Keratinocyte (primary cell): ENCODE measurements at regions not wholly inside any gene's neighbourhood (a gene's known extent, or its start where the extent isn't known, plus 50 kb on each side); places are given as distances from the start of the nearest gene placed in this dataset.
"Not testable (repeated sequence)": the region's sequence is repeated elsewhere in the genome, so short reads cannot be mapped to it uniquely, and the experiment has no call there.

Experiments used
- DNase-seq: peaks from one replicate; pipeline ENCODE4 v3.0.0-alpha.2; 2011; ENCODE audit warnings: low read depth, missing footprints, low spot score
- FAIRE-seq: peaks from 2 replicates; lab custom pipeline; 2011; peaks lifted over from hg19 to GRCh38; lab: Jason Lieb, UNC
- H2AFZ ChIP-seq: 2 replicates; pipeline ENCODE4 v1.6.0; 2012; ENCODE audit warnings: low read length, control low read depth, inconsistent platforms; ENCODE audit not compliant: control insufficient read depth
- H3K27ac ChIP-seq: 2 replicates; pipeline ENCODE4 v1.5.1; 2011; ENCODE audit warnings: low read length; ENCODE audit not compliant: control insufficient read depth, insufficient read depth
- H3K27me3 ChIP-seq: 3 replicates; pipeline ENCODE4 v1.6.0; 2011; ENCODE audit warnings: low read length; ENCODE audit not compliant: control insufficient read depth, insufficient read depth; ENCODE audit errors: extremely low read depth
- H3K36me3 ChIP-seq, 2 experiments: 2 replicates in 1 of 2; 3 replicates in 1 of 2; pipeline ENCODE4 v1.5.1; 2011; ENCODE audit warnings: low read length in 2 of 2, mild to moderate bottlenecking in 1 of 2; ENCODE audit not compliant: control insufficient read depth in 2 of 2, insufficient read depth in 2 of 2; ENCODE audit errors: extremely low read depth in 1 of 2
- H3K4me1 ChIP-seq: 3 replicates; pipeline ENCODE4 v1.5.1; 2011; ENCODE audit warnings: low read length; ENCODE audit not compliant: control insufficient read depth, insufficient read depth; ENCODE audit errors: extremely low read depth
- H3K4me2 ChIP-seq: 3 replicates; pipeline ENCODE4 v1.6.0; 2011; ENCODE audit warnings: low read depth, low read length; ENCODE audit not compliant: control insufficient read depth, insufficient read depth; ENCODE audit errors: extremely low read depth
- H3K4me3 ChIP-seq, 3 experiments: fragments of 200-600 bp in 1 of 3; sonication (generic) in 1 of 3; 2 replicates in 2 of 3; 3 replicates in 1 of 3; pipeline ENCODE4 v1.5.1; 2011 to 2016; ENCODE audit warnings: low read length in 3 of 3, mild to moderate bottlenecking in 3 of 3, control low read depth in 2 of 3, inconsistent platforms in 1 of 3, low read depth in 1 of 3, mixed read lengths in 1 of 3, mixed run types in 1 of 3, moderate library complexity in 1 of 3; ENCODE audit not compliant: control insufficient read depth in 2 of 3, insufficient read depth in 2 of 3; ENCODE audit errors: extremely low read depth in 1 of 3
- H3K79me2 ChIP-seq: 2 replicates; pipeline ENCODE4 v1.6.0; 2012; ENCODE audit warnings: low read length; ENCODE audit not compliant: control insufficient read depth, insufficient read depth
- H3K9ac ChIP-seq: 3 replicates; pipeline ENCODE4 v1.6.0; 2011; ENCODE audit warnings: low read length; ENCODE audit not compliant: control insufficient read depth, insufficient read depth; ENCODE audit errors: extremely low read depth
- H3K9me1 ChIP-seq: 3 replicates; pipeline ENCODE4 v1.6.0; 2011; ENCODE audit warnings: low read length; ENCODE audit not compliant: control insufficient read depth, insufficient read depth; ENCODE audit errors: extremely low read depth
- H3K9me3 ChIP-seq: 2 replicates; pipeline ENCODE4 v1.5.1; 2012; ENCODE audit warnings: low read depth, low read length; ENCODE audit not compliant: control insufficient read depth
- H4K20me1 ChIP-seq: 3 replicates; pipeline ENCODE4 v1.6.0; 2011; ENCODE audit warnings: low read length; ENCODE audit not compliant: control insufficient read depth, insufficient read depth; ENCODE audit errors: extremely low read depth
- CTCF ChIP-seq, 3 experiments: IDR thresholded peaks in 1 of 3; conservative IDR thresholded peaks in 1 of 3; optimal IDR thresholded peaks in 1 of 3; 2 replicates in 2 of 3; 3 replicates in 1 of 3; pipeline versions ENCODE3 to v1.5.1; 2011; ENCODE audit warnings: low read length in 3 of 3, mild to moderate bottlenecking in 3 of 3, moderate library complexity in 2 of 3, control low read depth in 1 of 3, inconsistent platforms in 1 of 3; ENCODE audit not compliant: insufficient read depth in 2 of 3; ENCODE audit errors: extremely low read depth in 1 of 3
- EZH2 ChIP-seq: IDR thresholded peaks from one replicate; pipeline ENCODE4 v1.6.1; 2012; ENCODE audit warnings: inconsistent platforms, mild to moderate bottlenecking, low read length, moderate library complexity
- dilution Hi-C: fragments of 300-500 bp; cut with MboI; formaldehyde crosslinking; loops from one replicate; pipeline ENCODE4 v1.7.0; 2020; ENCODE audit warnings: low sequenced_read_pairs; ENCODE audit not compliant: extremely low pct_ligation_motif_present

GRCh38 chr6:115512923-115513322, 547.8 kb downstream of the FRK start:
- Histone ChIP-seq H3K4me3 (no peak overlapping the region), H4K20me1 (no peaks in the 10 kb centered on the region), H3K4me2 (no peak overlapping the region), H3K9me1 (no peaks in the 10 kb centered on the region), H3K27me3 (no peaks in the 10 kb centered on the region), H2AFZ (no peak overlapping the region), H3K36me3 (no peaks in the 10 kb centered on the region), H3K4me1 (no peaks in the 10 kb centered on the region), H3K27ac (no peak overlapping the region), H3K9ac (no peak overlapping the region), H3K9me3 (no peaks in the 10 kb centered on the region), H3K79me2 (no peaks in the 10 kb centered on the region)
- no peak for FAIRE-seq
- no peak for DNase-seq
- dilution Hi-C loops, result no loop called here
- TF ChIP-seq CTCF (optimal IDR thresholded peaks at IDR 0.05 in 1 of 3, IDR thresholded peaks at IDR 0.05 in 1 of 3, conservative IDR thresholded peaks at IDR 0.05 in 1 of 3; ENCODE audit: extremely low read depth in 1 of 3, insufficient read depth in 2 of 3, low read length in 3 of 3) (no peak), EZH2 (no peak)

GRCh38 chr6:115511771-115512170, 548.9 kb downstream of the FRK start:
- H3K9ac ChIP-seq, result no peak overlapping the region
- no peak for FAIRE-seq
- H3K9me3 ChIP-seq, result no peaks in the 10 kb centered on the region
- no peak for DNase-seq
- H3K27me3 ChIP-seq, result no peaks in the 10 kb centered on the region
- H3K79me2 ChIP-seq, result no peaks in the 10 kb centered on the region
- H3K9me1 ChIP-seq, result no peaks in the 10 kb centered on the region
- H3K36me3 ChIP-seq, result no peaks in the 10 kb centered on the region
- no peak overlapping the region for H3K4me2 ChIP-seq
- no peaks in the 10 kb centered on the region for H3K4me1 ChIP-seq
- no peak overlapping the region for H2AFZ ChIP-seq
- no peak overlapping the region for H3K4me3 ChIP-seq
- no peak overlapping the region for H3K27ac ChIP-seq
- H4K20me1 ChIP-seq, result no peaks in the 10 kb centered on the region
- dilution Hi-C loops, result no loop called here
- TF ChIP-seq EZH2, result no peak
- TF ChIP-seq CTCF (optimal IDR thresholded peaks at IDR 0.05 in 1 of 3, IDR thresholded peaks at IDR 0.05 in 1 of 3, conservative IDR thresholded peaks at IDR 0.05 in 1 of 3; ENCODE audit: extremely low read depth in 1 of 3, insufficient read depth in 2 of 3, low read length in 3 of 3), result no peak

- H3K9me3 ChIP-seq, H3K9me1 ChIP-seq, H3K79me2 ChIP-seq, DNase-seq, H4K20me1 ChIP-seq, H3K4me3 ChIP-seq, dilution Hi-C loops, FAIRE-seq, H3K9ac ChIP-seq, H3K27me3 ChIP-seq, H3K27ac ChIP-seq, H2AFZ ChIP-seq, H3K36me3 ChIP-seq, H3K4me2 ChIP-seq, H3K4me1 ChIP-seq: not testable (repeated sequence)
Observed at GRCh38 chr6:115502432-115502831, 558.3 kb downstream of the FRK start.
